ENCODE measurements at regions not wholly inside any gene's neighbourhood (a gene's known extent, or its start where the extent isn't known, plus 50 kb on each side); places are given as distances from the start of the nearest gene placed in this dataset.

DNA sequence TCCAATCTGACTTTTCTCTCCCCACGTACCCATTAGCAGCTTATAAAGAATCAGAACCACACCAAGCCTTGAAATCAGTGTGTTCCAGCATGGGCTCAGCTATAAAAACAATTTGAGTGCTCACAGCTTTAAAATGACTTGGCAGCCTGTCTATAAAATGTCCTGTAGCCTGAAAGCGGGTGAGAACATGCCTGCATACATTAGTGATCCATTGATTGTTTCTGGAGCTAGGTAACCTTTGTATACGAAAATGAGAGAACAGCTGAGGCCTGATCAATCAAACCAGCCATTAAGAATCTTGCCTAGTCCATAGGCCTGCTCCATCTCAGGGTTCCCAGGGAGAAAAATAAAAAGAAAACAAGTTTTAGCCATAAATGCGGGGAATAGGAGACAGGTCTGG, 245.8 kb upstream of the SULF2 start:
- Histone ChIP-seq H3K9me3 (ENCODE audit: control insufficient read depth in 2 of 3, insufficient read depth in 1 of 3, low read length in 3 of 3) (no peaks in the 10 kb centered on the region), H3K27me3 (ENCODE audit: control insufficient read depth, insufficient read depth, low read length) (no peaks in the 10 kb centered on the region), H3K9ac (ENCODE audit: low read length in 3 of 3) (no peak overlapping the region), H3K36me3 (ENCODE audit: control insufficient read depth in 2 of 3, insufficient read depth in 3 of 3, low read length in 3 of 3) (no peaks in the 10 kb centered on the region), H3K4me1 (ENCODE audit: control insufficient read depth in 2 of 3, insufficient read depth in 2 of 3, low read depth in 1 of 3, low read length in 3 of 3) (no peaks in the 10 kb centered on the region), H3K4me3 (ENCODE audit: low read length in 3 of 3) (no peak overlapping the region), H3K27ac (ENCODE audit: low read depth in 2 of 2, low read length in 2 of 2) (no peak overlapping the region)
- intact Hi-C loops (cut with DNase I) = no loop called here
- DNase-seq (no peak), FAIRE-seq (no peak)
- TF ChIP-seq, protein P1, sequence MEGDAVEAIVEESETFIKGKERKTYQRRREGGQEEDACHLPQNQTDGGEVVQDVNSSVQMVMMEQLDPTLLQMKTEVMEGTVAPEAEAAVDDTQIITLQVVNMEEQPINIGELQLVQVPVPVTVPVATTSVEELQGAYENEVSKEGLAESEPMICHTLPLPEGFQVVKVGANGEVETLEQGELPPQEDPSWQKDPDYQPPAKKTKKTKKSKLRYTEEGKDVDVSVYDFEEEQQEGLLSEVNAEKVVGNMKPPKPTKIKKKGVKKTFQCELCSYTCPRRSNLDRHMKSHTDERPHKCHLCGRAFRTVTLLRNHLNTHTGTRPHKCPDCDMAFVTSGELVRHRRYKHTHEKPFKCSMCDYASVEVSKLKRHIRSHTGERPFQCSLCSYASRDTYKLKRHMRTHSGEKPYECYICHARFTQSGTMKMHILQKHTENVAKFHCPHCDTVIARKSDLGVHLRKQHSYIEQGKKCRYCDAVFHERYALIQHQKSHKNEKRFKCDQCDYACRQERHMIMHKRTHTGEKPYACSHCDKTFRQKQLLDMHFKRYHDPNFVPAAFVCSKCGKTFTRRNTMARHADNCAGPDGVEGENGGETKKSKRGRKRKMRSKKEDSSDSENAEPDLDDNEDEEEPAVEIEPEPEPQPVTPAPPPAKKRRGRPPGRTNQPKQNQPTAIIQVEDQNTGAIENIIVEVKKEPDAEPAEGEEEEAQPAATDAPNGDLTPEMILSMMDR (IDR thresholded peaks at IDR 0.05; ENCODE audit: borderline replicate concordance, extremely low read depth, insufficient read depth) = no peak

DNA sequence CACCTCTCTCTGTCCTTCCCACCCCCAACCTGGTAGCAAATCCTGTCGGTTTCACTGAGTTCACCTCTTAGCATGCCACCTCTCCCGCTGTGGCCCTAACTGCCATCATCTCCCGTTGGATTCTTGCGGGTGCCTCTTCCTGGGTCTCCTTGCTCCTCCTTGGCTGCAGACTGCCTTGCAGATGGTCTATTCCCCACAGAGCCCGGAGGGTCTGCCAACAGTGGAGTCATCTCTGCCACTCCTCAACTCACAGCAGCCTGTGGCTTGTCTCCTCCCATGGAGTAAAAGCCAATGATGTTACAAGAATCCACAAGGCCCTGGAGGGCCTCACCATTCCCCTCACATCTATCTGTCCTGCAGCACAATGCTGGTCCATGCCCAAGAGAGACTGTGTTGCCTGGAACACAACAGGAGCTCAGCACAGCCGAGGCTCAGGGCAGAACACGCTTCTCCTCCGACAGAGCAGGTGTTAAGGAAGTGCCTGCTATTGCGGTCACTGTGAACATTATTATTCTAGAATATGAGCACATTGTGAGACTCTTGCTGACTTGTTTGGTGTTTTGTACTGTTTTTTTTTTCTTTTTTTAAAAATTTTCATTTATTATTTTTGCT, 241.8 kb upstream of the SULF2 start:
- H3K4me3 ChIP-seq (ENCODE audit: low read length in 3 of 3) = no peak overlapping the region
- DNase-seq (no peak), FAIRE-seq (no peak)
- intact Hi-C loops (cut with DNase I) = no loop called here
- H3K4me1 ChIP-seq (ENCODE audit: control insufficient read depth in 2 of 3, insufficient read depth in 2 of 3, low read depth in 1 of 3, low read length in 3 of 3) = no peaks in the 10 kb centered on the region
- no peaks in the 10 kb centered on the region for H3K9me3 ChIP-seq (ENCODE audit: control insufficient read depth in 2 of 3, insufficient read depth in 1 of 3, low read length in 3 of 3)
- no peaks in the 10 kb centered on the region for H3K27me3 ChIP-seq (ENCODE audit: control insufficient read depth, insufficient read depth, low read length)
- TF ChIP-seq, protein P1 (IDR thresholded peaks at IDR 0.05; ENCODE audit: borderline replicate concordance, extremely low read depth, insufficient read depth) = no peak
- no peaks in the 10 kb centered on the region for H3K36me3 ChIP-seq (ENCODE audit: control insufficient read depth in 2 of 3, insufficient read depth in 3 of 3, low read length in 3 of 3)
- no peak overlapping the region for H3K27ac ChIP-seq (ENCODE audit: low read depth in 2 of 2, low read length in 2 of 2)
- no peak overlapping the region for H3K9ac ChIP-seq (ENCODE audit: low read length in 3 of 3)

DNA sequence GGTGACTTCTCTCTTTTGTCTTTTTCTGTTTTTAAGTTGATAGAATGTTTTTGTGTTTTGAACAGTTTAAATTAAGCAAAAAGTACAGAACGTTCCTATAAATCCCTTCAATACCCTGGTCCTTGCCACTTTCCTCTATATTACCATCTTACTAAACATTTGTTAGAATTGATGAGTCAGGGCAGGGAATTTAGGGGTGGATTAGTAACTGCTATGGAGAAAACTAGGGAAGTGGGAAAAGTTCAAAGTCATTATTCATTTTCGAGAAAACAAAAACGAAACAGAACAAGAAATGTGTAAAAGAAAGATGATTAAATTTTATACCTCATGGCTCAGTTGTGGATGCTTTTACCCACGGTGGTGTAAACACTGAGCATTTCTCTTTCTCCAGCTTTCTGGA, 240.4 kb upstream of the SULF2 start:
- DNase-seq (no peak), FAIRE-seq (no peak)
- Histone ChIP-seq H3K9me3 (ENCODE audit: control insufficient read depth in 2 of 3, insufficient read depth in 1 of 3, low read length in 3 of 3) (no peaks in the 10 kb centered on the region), H3K27ac (ENCODE audit: low read depth in 2 of 2, low read length in 2 of 2) (no peak overlapping the region), H3K4me3 (ENCODE audit: low read length in 3 of 3) (no peak overlapping the region), H3K4me1 (ENCODE audit: control insufficient read depth in 2 of 3, insufficient read depth in 2 of 3, low read depth in 1 of 3, low read length in 3 of 3) (no peaks in the 10 kb centered on the region), H3K27me3 (ENCODE audit: control insufficient read depth, insufficient read depth, low read length) (no peaks in the 10 kb centered on the region), H3K9ac (ENCODE audit: low read length in 3 of 3) (no peak overlapping the region), H3K36me3 (ENCODE audit: control insufficient read depth in 2 of 3, insufficient read depth in 3 of 3, low read length in 3 of 3) (no peaks in the 10 kb centered on the region)
- TF ChIP-seq, protein P1 (IDR thresholded peaks at IDR 0.05; ENCODE audit: borderline replicate concordance, extremely low read depth, insufficient read depth) = no peak
- intact Hi-C loops (cut with DNase I) = no loop called here

DNA sequence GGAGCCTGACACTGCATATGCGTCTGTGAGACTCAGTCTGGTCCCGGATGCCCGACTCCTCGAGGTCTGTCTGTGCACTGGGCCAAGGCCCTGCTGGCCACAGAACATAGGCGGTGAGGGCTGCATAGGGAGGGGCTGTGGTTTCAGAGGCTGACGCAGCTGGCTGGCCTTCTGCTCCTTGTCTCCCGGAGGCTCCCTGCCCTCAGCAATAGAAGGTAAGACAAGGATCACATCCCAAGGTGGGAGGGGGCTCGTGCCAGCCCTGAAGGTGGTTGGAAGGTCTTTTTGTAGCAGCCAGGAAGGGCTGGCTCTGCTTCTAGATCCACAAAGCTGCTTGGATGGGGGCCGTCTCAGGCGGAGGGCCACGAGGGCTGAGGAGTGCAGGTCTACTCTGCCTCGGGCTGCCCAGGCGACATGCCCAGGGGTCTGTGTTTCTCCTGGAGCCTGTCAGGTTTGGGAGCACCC, 239.8 kb upstream of the SULF2 start:
- Histone ChIP-seq H3K4me3 (ENCODE audit: low read length in 3 of 3) (no peak overlapping the region), H3K27me3 (ENCODE audit: control insufficient read depth, insufficient read depth, low read length) (no peaks in the 10 kb centered on the region), H3K27ac (ENCODE audit: low read depth in 2 of 2, low read length in 2 of 2) (no peak overlapping the region), H3K36me3 (ENCODE audit: control insufficient read depth in 2 of 3, insufficient read depth in 3 of 3, low read length in 3 of 3) (no peaks in the 10 kb centered on the region), H3K9ac (ENCODE audit: low read length in 3 of 3) (no peak overlapping the region), H3K9me3 (ENCODE audit: control insufficient read depth in 2 of 3, insufficient read depth in 1 of 3, low read length in 3 of 3) (no peaks in the 10 kb centered on the region), H3K4me1 (ENCODE audit: control insufficient read depth in 2 of 3, insufficient read depth in 2 of 3, low read depth in 1 of 3, low read length in 3 of 3) (no peaks in the 10 kb centered on the region)
- no peak for FAIRE-seq
- TF ChIP-seq, protein P1 (IDR thresholded peaks at IDR 0.05; ENCODE audit: borderline replicate concordance, extremely low read depth, insufficient read depth) = no peak
- DNase-seq = peak in 4 of 5 donors; percentile 21 to 62 (median 44)
- intact Hi-C loops (cut with DNase I) = no loop called here
